LNCAP (cell line): ENCODE measurements at regions not wholly inside any gene's neighbourhood (a gene's known extent, or its start where the extent isn't known, plus 50 kb on each side); places are given as distances from the start of the nearest gene placed in this dataset.

Experiments
- CTCF ChIP-seq: fragments of 450-650 bp; IDR thresholded peaks from 2 replicates; pipeline ENCODE4 v1.5.1; 2017; ENCODE audit warnings: mild to moderate bottlenecking

- TF ChIP-seq CTCF = no peak
These were observed 192.5 kb upstream of the LYZL1 start for GRCh38 chr10:29096303-29096824.

GRCh38 chr10:29098423-29098822 lies 190.4 kb upstream of the LYZL1 start:
- no peak for TF ChIP-seq CTCF

GRCh38 chr10:29099001-29099400 lies 189.9 kb upstream of the LYZL1 start:
- no peak for TF ChIP-seq CTCF

- no peak for TF ChIP-seq CTCF
These were observed 189.5 kb upstream of the LYZL1 start for GRCh38 chr10:29099415-29099814.

DNA sequence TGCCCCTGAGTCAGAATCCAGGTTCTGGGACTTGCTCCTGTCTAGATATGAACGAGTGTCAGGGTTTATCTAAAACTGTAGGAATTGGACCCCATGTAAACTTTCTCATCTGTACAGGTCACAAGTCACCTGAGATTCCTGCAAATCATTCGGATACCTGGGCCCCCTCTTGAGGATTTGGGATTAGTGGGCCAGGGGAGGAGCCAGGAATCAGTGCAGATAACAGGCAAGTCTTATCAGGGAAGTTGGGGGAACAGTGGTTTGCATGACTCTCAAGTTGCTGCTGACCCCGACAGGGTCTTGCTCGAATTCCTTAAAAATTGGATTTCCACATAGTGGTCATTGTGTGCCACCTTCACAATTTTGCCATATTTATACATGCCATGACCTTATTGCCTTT lies 188.4 kb upstream of the LYZL1 start:
- no peak for TF ChIP-seq CTCF

DNA sequence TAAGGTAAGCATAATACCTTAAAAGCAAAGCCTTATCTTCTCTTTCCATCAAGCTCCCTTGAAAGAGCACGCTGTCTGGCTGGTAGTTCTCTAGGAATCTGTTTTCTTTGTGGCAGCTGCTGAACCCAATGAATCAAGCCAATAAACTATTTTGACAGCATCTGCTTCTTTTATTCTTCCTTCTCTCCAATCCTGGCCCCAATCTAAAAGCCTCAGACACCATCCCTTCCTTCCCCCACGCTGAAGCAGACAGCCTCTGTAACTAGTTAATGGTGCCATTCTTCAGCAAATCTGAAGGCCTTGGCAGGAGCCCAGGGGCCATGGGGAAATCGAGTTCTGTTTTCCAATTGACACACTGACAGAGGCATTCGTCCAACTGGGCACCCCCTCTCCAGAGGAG lies 186.6 kb upstream of the LYZL1 start:
- no peak for TF ChIP-seq CTCF

DNA sequence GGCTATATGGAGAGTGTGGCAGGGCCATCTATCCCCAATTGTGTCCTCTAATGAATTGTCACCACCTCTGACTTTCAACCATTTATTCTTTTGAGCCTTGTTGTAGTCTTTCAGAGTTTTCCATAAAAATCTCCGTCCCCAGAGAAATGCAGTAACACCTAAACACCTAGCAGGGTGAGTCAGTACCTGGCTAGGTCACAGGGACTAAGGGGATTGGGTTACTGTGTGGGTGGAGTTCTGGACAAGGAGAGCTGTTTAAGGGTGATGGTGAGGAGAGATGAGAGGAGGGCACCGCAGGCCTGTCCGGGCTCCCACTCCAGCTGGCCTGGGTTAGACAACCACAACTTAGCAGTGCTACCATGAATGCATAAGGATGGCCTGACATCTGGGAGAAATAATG lies 186.2 kb upstream of the LYZL1 start:
- no peak for TF ChIP-seq CTCF

DNA sequence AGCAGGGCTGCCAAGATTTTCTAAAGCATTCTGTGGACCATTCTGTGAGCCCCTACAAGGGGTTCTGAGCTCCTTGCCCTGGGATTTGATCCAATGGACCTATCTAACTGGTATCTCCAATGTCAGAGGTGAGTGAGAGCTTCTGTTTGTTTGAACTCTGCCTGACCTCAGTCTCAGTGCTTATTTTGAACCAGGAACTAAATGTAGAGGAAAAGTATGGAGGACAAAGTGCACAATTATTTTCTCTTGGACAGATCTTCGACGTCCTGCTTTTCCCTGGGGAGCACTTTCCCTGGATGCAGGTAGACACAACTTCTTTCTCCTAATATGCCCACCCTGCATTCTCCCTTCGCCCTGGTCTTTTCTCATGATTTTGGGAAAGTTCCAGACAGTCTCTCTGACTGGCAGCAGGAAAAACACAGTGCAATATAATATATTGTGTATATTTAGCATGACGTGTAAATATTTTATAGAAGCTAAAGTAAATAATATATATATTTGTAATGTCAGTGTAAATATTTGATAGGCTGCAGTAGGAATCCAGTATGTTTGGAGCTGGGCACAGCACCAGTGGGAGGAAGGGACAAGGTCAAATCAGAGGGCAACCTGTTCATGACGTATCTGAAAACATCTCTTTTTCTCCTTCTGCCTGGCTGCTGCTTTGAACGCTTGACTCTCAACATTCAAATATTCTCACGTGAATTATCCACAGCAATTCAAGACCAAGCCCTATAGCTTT lies 184.0 kb upstream of the LYZL1 start:
- TF ChIP-seq CTCF = no peak
